ENCODE measurements at regions not wholly inside any gene's neighbourhood (a gene's known extent, or its start where the extent isn't known, plus 50 kb on each side); places are given as distances from the start of the nearest gene placed in this dataset.
A peak's percentile ranks its signal among the peaks of the same experiment; 100 is the strongest.

GRCh38 chr12:25387732-25388050, 137.0 kb upstream of the KRAS start:
- no peaks in the 10 kb centered on the region for H3K36me3 ChIP-seq (replicated peaks)
- H3K27me3 ChIP-seq (replicated peaks), result no peaks in the 10 kb centered on the region
- in situ Hi-C loops (cut with HindIII; ENCODE audit: low pct_ligation_motif_present, low sequenced_read_pairs), result no loop called here
- no peak for DNase-seq
- H3K4me3 ChIP-seq (ENCODE audit: low read depth, low read length), result no peak overlapping the region
- no peak overlapping the region for H3K27ac ChIP-seq
- TF ChIP-seq CTCF (IDR thresholded peaks at IDR 0.05; ENCODE audit: low read depth, low read length, missing control alignments), result no peak

- H3K36me3 ChIP-seq (replicated peaks), result no peaks in the 10 kb centered on the region
- no peaks in the 10 kb centered on the region for H3K27me3 ChIP-seq (replicated peaks)
- H3K4me3 ChIP-seq (ENCODE audit: low read depth, low read length), result peak overlapping the region; percentile 70
- TF ChIP-seq CTCF (IDR thresholded peaks at IDR 0.05; ENCODE audit: low read depth, low read length, missing control alignments), result peak; percentile 87
- in situ Hi-C loops (cut with HindIII; ENCODE audit: low pct_ligation_motif_present, low sequenced_read_pairs), result no loop called here
- H3K27ac ChIP-seq, result peak overlapping the region; percentile 100
- peak; percentile 90 for DNase-seq
Observed at GRCh38 chr12:25386831-25387731, 136.4 kb upstream of the KRAS start.

- in situ Hi-C loops (cut with HindIII; ENCODE audit: low pct_ligation_motif_present, low sequenced_read_pairs), result no loop called here
- Histone ChIP-seq H3K27me3 (replicated peaks) (no peaks in the 10 kb centered on the region), H3K27ac (peak overlapping the region; percentile 100), H3K36me3 (replicated peaks) (no peaks in the 10 kb centered on the region), H3K4me3 (ENCODE audit: low read depth, low read length) (peak overlapping the region; percentile 70)
- no peak for TF ChIP-seq CTCF (IDR thresholded peaks at IDR 0.05; ENCODE audit: low read depth, low read length, missing control alignments)
- DNase-seq, result no peak
Observed at GRCh38 chr12:25384893-25385248, 134.1 kb upstream of the KRAS start.

GRCh38 chr12:25384038-25384892, 133.5 kb upstream of the KRAS start:
- no peaks in the 10 kb centered on the region for H3K27me3 ChIP-seq (replicated peaks)
- H3K4me3 ChIP-seq (ENCODE audit: low read depth, low read length), result no peak overlapping the region
- in situ Hi-C loops (cut with HindIII; ENCODE audit: low pct_ligation_motif_present, low sequenced_read_pairs), result no loop called here
- H3K36me3 ChIP-seq (replicated peaks), result no peaks in the 10 kb centered on the region
- no peak for DNase-seq
- TF ChIP-seq CTCF (IDR thresholded peaks at IDR 0.05; ENCODE audit: low read depth, low read length, missing control alignments), result no peak
- H3K27ac ChIP-seq, result peak overlapping the region; percentile 100

- H3K4me3 ChIP-seq (ENCODE audit: low read depth, low read length), result no peak overlapping the region
- no peaks in the 10 kb centered on the region for H3K27me3 ChIP-seq (replicated peaks)
- DNase-seq, result no peak
- TF ChIP-seq CTCF (IDR thresholded peaks at IDR 0.05; ENCODE audit: low read depth, low read length, missing control alignments), result no peak
- in situ Hi-C loops (cut with HindIII; ENCODE audit: low pct_ligation_motif_present, low sequenced_read_pairs), result no loop called here
- H3K27ac ChIP-seq, result no peak overlapping the region
- no peaks in the 10 kb centered on the region for H3K36me3 ChIP-seq (replicated peaks)
Observed at GRCh38 chr12:25382311-25383106, 131.8 kb upstream of the KRAS start.
